ENCODE measurements at regions not wholly inside any gene's neighbourhood (a gene's known extent, or its start where the extent isn't known, plus 50 kb on each side); places are given as distances from the start of the nearest gene placed in this dataset.

DNA sequence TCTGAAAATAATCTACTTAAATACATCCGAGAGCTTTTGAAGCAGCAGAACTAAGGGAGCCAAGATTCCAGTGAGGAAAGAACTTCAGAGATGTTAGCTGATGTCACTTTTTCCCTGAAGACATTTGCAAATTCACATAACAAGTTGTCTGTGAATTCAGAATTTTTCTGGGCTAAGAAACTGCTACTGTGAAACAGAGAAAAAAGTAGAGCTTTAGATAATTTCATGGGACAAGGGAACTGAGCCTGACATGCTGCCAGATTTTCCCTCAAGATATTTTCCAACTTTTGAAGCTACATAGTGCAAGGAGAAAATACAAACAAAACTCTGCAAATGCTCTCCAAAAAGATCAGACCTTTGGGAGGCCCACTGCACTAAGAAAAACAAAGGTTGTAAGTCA is 484.2 kb downstream of the ANKRD7 start:
- no peak for DNase-seq

- no peak for DNase-seq
Measured at GRCh38 chr7:118711688-118712087, 487.2 kb downstream of the ANKRD7 start.

DNA sequence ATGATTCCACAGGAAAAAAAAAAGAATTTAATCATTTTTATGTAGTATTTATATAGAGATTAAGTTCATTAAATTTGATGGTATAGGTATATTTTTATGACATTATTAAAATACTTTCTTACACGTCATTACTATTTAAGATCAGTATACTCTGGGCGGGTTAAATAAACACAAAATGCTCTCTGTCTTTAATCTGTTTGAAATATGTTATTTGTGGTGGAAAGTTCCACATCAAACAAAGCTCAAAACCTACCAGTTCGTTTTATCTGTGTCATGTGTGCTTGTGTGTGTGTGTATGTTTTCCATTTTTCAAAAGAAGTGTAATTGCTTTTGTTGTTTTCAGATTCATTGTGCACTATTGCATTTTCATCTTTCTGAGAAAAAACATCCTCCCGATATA is 488.5 kb downstream of the ANKRD7 start:
- DNase-seq = no peak

GRCh38 chr7:118720632-118721031 is 496.1 kb downstream of the ANKRD7 start:
- no peak for DNase-seq

- no peak for DNase-seq
Measured at GRCh38 chr7:118731854-118732253, 507.4 kb downstream of the ANKRD7 start.

GRCh38 chr7:118734541-118734940 is 510.0 kb downstream of the ANKRD7 start:
- no peak for DNase-seq

DNA sequence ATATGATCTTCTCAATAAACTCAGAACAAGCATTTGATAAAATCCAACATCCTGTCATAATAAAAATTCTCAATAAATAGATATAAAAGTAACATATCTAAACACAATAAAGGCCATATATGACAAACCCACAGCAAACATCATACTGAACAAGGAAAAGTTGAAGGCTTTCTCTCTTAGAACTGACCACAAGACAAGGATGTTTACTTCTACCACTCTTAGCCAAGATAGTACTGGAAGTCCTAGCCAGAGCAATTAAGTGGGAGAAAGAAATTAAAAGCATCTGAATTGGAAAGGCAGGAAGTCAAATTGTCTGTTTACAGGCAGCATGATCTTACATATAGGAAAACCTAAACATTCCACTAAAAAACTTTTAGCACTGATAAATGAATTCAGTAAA is 510.9 kb downstream of the ANKRD7 start:
- no peak for DNase-seq

- no peak for DNase-seq
Measured at GRCh38 chr7:118737935-118738334, 513.4 kb downstream of the ANKRD7 start.

- peak in 1 of 5 experiments; percentile 2 for DNase-seq
Measured at GRCh38 chr7:118745927-118746326, 521.4 kb downstream of the ANKRD7 start.

GRCh38 chr7:118747473-118747872 is 523.0 kb downstream of the ANKRD7 start:
- no peak for DNase-seq

GRCh38 chr7:118753479-118753878 is 529.0 kb downstream of the ANKRD7 start:
- DNase-seq = no peak

GRCh38 chr7:118754608-118755007 is 530.1 kb downstream of the ANKRD7 start:
- no peak for DNase-seq

GRCh38 chr7:118755067-118755625 is 530.6 kb downstream of the ANKRD7 start:
- DNase-seq = no peak

GRCh38 chr7:118757066-118757465 is 532.6 kb downstream of the ANKRD7 start:
- DNase-seq = no peak

GRCh38 chr7:118758582-118758981 is 534.1 kb downstream of the ANKRD7 start:
- no peak for DNase-seq

DNA sequence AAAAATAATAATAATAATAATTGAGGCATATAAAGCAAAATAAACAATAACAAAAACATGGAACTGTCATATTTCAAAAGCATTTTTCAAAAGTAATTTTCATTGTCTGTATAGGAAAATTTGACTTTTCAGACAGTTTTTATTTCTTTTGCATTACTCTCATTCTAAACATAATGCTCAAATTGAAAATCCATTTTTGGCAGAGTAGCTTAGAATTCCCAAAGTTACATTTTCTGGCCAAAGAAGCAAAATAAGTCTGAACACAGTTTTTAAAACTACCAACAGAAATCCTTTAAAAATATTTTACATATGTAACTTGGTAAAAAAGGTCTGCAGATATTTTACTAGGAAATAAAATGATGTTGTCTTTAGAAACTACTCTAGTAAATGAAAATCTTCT is 535.4 kb downstream of the ANKRD7 start:
- DNase-seq = no peak

- no peak for DNase-seq
Measured at GRCh38 chr7:118762451-118762850, 537.9 kb downstream of the ANKRD7 start.

- no peak for DNase-seq
Measured at GRCh38 chr7:118764221-118764620, 539.7 kb downstream of the ANKRD7 start.

GRCh38 chr7:118771672-118772071 is 547.2 kb downstream of the ANKRD7 start:
- no peak for DNase-seq

DNA sequence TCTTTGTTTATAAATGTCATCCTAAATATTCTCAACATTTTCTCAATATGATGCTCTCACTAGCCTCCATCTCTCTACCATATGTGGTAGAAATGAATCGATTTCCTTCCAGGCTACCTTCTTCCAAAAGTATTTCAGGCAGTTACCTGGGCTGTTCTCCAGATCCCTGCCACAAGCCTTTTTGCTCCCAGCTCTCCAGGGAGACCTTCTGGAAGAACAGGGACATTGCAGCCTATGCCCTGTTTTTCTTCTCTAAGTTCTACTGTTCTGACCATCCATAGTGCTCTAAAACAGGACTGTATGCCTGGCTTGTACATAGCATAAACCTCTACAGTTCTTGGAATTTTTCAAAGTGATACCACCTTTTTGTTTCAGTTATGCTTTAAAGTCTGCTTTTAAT is 552.8 kb downstream of the ANKRD7 start:
- DNase-seq = no peak

DNA sequence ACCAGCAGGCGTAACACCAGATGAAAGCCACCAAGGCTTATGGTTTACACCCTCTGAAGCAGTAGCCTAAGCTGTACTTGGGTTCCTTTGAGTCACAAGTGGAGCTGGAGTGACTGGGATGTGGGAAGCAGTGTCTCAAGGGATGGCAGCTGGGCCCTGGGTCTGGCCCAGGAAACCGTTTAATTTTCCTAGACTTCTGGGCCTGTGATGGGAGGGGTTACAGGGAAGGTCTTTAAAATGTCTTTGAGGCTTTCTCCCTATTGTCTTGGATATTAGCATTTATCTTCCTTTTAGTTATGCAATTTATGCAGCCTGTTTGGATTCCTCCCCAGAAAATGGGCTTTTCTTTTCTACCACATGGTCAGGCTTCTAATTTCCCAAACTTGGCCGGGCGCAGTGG is 568.2 kb downstream of the ANKRD7 start:
- no peak for DNase-seq

DNA sequence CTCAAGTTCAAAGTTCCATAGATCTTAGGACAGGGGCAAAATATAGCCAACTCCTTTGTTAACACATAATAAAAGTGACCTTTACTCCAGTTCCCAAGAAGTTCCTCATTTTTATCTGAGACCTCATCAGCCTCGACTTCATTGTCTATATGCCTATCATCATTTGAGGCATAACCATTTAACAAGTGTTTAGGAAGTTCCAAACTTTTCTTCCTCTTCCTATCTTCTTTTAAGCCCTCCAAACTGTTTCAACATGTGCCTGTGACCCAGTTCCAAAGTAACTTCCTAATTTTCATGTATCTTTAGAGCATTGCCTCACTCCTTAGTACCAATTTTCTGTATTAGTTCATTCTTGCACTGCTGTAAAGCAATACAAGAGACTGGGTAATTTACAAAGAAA is 569.1 kb downstream of the ANKRD7 start:
- no peak for DNase-seq

GRCh38 chr7:118794419-118794818 is 569.9 kb downstream of the ANKRD7 start:
- DNase-seq = no peak

DNA sequence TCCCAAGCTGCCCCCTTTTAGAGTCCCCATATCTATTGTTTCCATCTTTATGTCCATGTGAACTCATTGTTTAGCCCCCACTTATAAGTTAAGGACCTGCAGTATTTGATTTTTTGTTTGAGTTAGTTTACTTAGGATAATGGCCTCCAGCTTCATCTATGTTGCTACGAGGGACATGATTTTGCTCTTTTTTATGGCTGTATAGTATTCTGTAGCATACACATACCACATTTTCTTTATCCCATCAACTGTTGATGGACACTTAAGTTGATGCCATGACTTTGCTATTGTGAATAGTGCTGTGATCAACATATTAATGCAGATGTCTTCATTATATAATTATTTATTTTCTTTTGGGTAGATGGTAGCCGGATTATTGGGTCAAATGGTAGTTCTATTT is 576.9 kb downstream of the ANKRD7 start:
- no peak for DNase-seq

DNA sequence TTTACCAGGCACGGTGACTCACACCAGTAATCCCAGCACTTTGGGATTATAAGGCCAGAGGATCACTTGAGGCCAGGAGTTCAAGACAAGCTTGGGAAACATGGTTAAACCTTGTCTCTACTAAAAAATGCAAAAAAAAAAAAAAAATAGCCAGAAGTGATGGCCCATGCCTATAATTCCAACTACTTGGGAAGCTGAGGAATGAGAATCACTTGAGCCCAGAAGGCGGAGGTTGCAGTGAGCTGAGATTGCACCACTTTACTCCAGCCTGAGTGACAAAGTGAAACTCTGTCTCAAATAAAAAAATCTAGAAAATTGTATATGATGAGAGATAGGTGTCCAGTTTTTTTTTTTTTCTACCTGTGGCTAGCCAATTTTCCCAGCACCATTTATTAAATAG is 578.2 kb downstream of the ANKRD7 start:
- no peak for DNase-seq

GRCh38 chr7:118826246-118826645 is 601.7 kb downstream of the ANKRD7 start:
- DNase-seq = no peak
